ENCODE measurements at regions not wholly inside any gene's neighbourhood (a gene's known extent, or its start where the extent isn't known, plus 50 kb on each side); places are given as distances from the start of the nearest gene placed in this dataset.

GRCh38 chr12:107586256-107586970 is 99.2 kb upstream of the PWP1 start:
- no peak for TF ChIP-seq CTCF (IDR thresholded peaks at IDR 0.05)
- DNase-seq (ENCODE audit: low spot score), result no peak
- no peak for ATAC-seq (ENCODE audit: low FRiP score)

GRCh38 chr12:107590413-107590812 is 95.2 kb upstream of the PWP1 start:
- DNase-seq (ENCODE audit: low spot score) (no peak), ATAC-seq (ENCODE audit: low FRiP score) (no peak)
- no peak for TF ChIP-seq CTCF (IDR thresholded peaks at IDR 0.05)

GRCh38 chr12:107590814-107591375 is 94.7 kb upstream of the PWP1 start:
- no peak for ATAC-seq (ENCODE audit: low FRiP score)
- DNase-seq (ENCODE audit: low spot score), result no peak
- TF ChIP-seq CTCF (IDR thresholded peaks at IDR 0.05), result no peak

- DNase-seq (ENCODE audit: low spot score) (no peak), ATAC-seq (ENCODE audit: low FRiP score) (no peak)
- no peak for TF ChIP-seq CTCF (IDR thresholded peaks at IDR 0.05)
Observed at GRCh38 chr12:107593713-107594381, 91.8 kb upstream of the PWP1 start.

- no peak for TF ChIP-seq CTCF (IDR thresholded peaks at IDR 0.05)
- DNase-seq (ENCODE audit: low spot score) (no peak), ATAC-seq (ENCODE audit: low FRiP score) (no peak)
Observed at GRCh38 chr12:107594995-107595394, 90.6 kb upstream of the PWP1 start.

- TF ChIP-seq CTCF (IDR thresholded peaks at IDR 0.05), result no peak
- ATAC-seq (ENCODE audit: low FRiP score), result no peak
- DNase-seq (ENCODE audit: low spot score), result no peak
Observed at GRCh38 chr12:107597695-107598410, 87.7 kb upstream of the PWP1 start.

Data from omental fat pad (tissue), 3 donors.